HG03139 (cell line): ENCODE measurements at regions not wholly inside any gene's neighbourhood (a gene's known extent, or its start where the extent isn't known, plus 50 kb on each side); places are given as distances from the start of the nearest gene placed in this dataset.
"Not testable (repeated sequence)": the region's sequence is repeated elsewhere in the genome, so short reads cannot be mapped to it uniquely, and the experiment has no call there.

Experiments used
- ATAC-seq: cut with Tn5 transposase; IDR thresholded peaks from one replicate; pipeline ENCODE4 v1.9.1; 2021; ENCODE audit not compliant: unreplicated experiment

DNA sequence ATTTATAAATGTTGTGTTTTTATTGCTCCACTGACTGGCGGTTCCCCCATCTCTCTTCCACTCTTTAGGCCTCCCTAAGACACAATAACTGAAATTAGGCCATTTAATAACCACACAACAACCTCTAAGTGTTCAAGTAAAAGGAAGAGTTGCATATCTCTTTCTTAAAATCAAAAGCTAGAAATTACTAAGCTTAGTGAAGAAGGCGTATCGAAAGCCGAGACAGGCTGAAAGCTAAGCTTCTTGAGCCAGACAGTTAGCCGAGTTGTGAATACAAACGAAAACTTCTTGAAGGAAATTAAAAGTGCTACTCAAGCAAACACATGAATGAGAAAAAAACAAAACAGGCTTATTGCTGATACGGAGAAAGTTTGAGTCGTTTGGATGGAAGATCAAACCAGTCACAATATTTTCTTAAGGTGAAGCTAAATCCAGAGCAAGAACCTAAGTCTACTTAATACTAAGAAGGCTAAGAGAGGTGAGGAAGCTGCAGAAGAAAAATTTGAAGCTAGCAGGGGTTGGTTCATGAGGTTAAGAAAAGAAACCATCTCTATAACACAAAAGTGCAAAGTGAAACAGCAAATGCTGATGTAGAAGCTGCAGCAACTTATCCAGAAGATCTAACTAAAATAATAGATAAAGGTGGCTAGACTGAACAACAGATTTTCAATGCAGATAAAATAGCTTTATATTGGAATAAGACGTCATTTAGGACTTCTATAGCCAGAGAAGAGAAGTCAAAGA lies 194.0 kb upstream of the TTC29 start:
- no peak for ATAC-seq

DNA sequence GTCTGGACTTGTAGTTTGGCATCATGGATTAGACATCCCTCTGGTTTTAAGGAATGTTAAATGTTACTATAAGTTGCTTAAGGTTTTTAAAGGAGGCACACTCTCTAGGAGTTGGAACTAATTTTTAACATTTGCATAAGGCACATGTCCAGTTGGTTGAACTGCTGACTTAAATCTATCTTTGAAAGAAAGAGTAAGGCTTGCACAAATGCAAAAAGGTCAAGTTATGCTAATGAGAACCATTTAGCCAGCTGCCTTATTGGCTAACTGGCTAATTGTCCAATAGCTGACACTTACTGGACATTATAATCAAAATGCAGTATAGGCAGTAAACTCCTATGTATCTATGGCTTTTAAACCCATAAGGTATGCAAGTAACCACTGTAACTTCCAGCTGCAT lies 206.1 kb upstream of the TTC29 start:
- ATAC-seq = no peak

DNA sequence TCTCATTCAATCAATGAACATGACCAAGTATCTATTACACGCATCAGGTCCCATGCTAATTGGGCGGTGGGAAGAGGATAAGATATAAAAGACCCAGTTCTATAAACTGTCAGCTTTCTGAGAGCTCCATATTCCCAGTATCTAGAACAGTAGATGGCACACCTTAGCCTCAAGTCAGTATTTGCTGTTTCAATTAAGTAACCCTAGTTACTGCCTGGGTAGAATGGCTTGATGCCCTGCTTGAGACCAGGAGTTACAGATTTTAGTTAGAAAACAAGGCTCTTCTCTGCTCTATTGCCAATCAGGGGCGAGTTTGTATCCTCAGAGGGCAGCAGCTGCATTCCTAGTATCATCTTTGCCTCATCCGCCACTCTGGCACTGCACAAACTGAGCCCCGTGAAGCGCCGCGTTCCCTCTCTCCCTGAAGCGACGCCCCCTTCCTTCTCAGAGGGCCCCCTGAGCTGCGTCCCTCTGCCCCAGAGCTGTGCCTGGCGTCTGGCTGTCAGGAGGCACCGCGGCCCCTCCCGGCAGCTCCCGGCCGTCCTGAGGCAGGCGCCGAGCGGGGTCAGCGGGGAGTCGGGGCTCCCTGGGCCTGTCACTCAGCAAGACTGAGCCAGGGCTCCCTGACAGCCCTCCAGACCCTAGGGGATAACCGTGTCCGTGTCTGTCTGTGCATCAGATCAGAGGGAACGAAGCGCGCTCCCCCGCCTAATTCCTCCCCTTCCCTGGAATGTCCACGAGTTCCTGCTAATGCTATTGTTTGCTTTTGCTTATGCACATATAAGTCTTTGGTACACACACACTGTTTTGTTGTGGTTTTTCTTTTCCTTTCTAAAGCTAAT lies 212.4 kb upstream of the TTC29 start:
- no peak for ATAC-seq

DNA sequence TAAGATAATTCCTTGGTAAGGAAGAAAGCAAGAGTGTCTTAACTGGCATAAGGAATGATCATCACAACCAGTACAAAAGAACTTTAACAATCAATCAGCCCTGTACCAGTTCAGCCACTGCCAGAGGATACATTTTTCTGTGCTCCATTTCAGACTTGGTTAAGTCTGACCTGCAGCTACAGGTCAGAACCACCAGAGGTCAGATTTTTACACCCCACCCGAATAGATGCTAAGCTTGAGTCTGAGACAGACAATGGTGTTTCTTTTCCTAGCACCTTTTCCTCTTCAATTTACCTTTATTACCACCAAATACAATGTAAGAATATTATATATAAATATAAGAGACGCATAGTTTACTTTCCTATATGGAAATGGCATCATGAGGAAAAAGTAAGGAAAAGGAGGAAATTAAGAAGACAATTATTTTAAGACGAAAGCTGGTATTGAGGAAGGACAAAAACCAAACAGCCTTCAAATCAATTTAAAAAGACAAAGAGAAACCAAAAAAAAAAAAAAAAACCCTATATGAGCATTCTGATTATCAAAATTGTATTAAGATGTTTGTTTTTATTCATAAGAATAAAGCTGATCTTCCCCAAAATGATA lies 215.3 kb upstream of the TTC29 start:
- ATAC-seq = peak; percentile 88

DNA sequence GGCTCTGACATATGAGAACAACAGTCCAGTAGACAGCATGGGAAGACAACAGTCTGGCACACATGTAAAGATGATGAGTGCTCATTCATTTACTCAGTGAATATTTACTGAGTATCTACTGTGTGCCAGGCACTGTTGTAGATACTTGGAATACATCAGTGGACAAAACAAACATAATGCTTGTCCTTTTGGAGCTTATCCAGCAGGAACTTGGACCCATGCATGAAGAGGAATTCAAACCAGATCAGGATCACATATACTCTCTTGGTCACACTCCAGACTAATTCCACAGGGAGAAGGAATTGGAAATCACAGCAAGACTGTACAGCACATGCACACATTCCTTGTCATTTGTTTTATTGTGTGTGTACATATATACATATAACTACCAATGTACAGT lies 217.6 kb upstream of the TTC29 start:
- no peak for ATAC-seq

DNA sequence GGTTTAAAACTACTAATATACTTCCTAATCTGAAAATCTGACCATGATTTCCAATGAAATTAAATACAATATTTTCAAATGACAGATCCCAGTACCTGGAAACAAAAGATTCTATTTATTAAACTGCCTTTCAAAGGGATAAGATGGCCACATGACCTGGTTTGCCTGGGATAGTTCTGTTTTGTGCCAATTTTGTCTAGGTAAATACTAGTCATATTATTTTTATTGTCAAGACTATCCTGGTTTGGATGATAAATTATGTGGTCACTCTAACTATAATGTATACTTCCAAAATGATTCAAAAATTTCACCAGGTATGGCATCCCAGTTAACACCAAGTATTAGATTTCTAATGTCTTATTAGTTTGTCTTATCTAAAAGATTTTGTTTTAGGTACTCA lies 222.5 kb upstream of the TTC29 start:
- ATAC-seq = not testable (repeated sequence)

DNA sequence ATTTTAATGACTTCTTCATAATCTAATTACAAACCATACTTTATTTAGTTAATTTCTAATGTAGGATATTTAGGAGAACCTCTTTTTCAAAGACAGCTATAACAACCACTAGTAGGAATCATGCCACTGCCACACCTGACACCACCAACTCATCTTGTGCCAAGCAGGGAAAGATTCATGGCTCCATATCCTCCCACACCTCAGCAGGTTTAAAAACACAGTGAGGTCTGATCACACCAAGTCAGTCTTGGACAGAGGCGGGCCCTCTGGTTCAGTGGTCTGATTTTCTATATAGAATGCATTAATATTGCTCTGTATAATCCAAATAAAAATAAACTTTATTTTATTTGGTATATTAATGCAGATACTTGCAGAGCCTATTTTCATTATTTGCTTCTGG lies 227.7 kb upstream of the TTC29 start:
- no peak for ATAC-seq

DNA sequence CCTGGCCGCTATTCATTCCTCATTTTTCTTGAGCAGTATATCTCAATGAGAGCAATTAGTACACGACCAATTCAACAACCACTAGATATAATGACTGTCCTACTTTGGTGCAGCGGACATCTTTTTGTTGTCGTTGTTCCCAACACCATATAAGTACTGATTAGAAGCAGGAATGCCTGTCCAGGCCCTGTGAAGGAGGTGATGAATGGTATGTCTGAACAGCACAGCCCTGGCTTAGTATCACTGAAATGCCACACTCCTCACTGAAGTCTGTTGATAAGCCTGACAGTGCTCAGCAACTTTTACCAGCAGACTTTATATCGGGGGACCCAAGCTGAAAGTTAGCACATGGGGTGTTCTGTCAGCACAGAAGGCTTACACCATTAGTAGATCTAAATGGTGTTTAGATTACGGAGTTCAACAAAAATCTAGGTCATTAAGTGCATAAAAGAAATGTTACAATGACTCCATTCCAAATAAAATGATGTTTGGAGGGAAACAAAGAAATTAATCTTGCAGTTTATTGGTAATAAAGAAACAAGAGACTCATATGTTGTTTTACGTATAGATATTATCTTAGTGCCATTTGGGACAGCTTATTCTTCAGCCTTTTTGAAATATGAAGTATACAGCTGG lies 228.3 kb upstream of the TTC29 start:
- no peak for ATAC-seq

DNA sequence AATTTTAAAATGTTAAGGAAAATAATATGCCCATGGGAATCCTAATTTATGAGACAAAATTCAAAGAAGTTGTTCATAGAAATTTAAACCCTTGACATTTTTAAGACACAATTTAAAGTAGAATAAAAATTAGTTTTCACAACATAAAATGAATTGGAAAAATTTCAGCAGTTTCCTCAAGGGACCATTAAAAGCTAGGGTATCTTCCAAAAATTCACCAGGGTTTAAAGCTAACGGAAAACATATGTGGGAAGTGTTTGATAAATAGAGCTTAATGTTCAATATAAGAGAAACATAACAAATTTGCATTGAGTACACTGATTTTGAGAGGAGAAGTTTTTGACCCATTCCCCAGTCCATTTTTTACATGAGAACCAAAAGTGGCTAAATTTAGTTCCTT lies 228.9 kb upstream of the TTC29 start:
- no peak for ATAC-seq

DNA sequence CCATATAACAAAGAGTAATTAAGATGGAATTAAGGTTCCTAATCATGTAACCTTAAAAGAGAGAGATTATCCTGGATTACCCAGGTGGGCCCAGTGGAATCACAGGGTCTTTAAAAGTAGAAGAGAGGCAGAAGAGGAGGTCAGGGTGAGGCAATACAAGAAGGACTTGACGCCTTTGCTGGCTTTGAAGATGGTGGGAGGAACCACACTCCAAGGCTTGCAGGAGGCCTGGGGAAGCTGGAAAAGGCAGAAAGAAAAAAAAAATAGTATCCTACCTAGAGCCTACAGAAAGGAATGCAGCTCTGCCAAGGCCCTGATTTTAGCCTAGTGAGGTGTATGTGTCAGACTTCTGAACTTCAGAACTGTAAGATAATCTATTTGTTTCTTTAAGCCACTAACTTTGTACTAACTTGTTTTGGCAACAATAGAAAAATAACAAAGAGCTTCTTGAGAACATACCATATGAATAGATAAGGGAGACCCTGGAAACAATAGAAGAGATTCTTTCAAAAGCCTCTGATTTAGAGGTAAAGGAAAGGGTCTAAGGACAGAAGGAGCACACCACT lies 229.9 kb upstream of the TTC29 start:
- ATAC-seq = no peak

DNA sequence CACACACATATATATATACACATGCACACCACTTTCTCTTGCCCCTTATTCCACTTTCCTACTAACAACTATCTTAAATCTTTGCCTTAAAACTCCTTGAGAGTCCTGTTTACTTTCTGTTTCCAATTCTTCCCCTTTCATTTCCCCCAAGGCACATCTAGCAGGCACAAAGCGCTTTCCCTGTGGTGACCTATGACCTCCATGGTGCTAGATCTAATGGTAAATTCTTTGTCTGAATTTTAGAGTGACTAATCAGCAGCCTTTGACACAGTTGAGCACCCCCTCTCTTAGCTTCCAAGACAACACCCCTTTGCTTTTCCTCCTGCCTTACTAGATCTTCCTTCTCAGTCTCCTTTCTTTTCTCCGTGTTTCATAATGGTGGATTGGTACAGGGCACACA lies 236.4 kb upstream of the TTC29 start:
- no peak for ATAC-seq

DNA sequence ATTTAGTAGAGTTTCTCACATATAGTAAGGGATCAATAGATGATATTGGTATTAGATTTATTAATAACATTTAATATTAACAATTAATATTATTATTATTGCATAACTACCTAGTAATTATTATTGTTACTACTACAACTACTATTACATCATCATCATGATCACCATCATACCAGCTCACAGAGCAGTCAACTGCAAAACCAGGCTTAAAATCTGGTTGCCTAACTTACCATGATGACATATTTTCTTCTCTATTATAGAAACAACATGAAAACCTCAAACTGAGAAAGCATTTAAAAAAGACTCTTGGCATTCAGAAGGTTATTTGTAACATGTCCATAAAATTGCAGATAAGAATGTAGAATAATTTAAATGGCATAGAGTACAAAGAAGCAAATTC lies 247.0 kb upstream of the TTC29 start:
- no peak for ATAC-seq

DNA sequence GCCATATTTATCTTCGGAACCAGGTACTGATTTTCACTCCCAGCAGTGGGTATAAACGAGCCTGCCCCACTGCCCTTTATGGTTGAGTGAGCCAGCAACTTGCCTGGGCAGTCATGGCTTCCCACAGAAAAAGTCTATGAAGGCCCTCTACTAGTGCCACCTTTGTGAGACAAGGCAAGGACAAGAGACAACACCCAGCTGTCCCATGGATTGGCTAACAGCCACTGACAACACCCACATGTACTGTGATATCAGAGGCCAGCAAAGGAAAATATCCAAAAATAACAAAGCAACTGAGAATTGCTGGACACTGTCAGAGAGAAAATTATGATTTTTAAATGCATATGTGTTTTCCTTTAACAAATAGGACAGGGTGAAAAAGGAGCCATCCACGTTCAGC lies 248.4 kb upstream of the TTC29 start:
- no peak for ATAC-seq

DNA sequence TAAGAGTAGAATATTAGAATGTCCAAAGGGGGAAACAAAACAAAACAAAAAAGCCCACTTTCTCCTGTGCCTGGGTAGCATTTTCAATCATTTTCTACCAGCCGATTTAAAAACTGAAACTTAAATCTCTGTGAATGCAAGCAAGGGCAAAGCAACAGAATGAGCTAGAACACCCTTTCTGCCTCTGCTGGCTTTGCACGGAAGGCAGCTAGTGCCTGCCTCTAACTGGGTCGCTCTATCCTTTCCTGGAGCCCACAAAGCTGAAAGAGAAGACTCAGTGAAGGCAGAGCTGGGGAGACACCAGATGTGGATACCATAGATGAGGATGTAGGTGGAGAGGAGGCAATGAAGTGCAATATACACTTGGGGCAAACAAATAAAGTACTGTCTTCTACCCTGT lies 248.9 kb upstream of the TTC29 start:
- no peak for ATAC-seq

DNA sequence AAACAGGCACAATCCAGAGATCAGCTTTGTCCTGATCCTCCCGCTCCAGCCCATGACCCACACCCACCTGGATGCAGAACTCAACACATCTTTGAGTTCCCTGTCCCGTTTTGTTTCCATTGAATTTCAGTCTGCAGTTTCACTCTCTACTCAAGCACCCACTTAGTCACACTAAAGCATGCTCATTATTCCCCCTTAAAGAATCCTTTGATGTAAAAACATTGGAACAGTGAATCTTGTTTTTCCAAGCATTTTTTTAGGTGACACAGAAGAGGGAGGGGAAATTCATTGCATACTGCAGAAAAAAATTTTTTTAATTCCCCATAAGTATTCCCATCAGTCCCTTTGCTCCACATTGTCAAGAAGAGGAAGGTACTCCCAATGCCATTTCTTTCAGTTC lies 249.7 kb upstream of the TTC29 start:
- no peak for ATAC-seq

DNA sequence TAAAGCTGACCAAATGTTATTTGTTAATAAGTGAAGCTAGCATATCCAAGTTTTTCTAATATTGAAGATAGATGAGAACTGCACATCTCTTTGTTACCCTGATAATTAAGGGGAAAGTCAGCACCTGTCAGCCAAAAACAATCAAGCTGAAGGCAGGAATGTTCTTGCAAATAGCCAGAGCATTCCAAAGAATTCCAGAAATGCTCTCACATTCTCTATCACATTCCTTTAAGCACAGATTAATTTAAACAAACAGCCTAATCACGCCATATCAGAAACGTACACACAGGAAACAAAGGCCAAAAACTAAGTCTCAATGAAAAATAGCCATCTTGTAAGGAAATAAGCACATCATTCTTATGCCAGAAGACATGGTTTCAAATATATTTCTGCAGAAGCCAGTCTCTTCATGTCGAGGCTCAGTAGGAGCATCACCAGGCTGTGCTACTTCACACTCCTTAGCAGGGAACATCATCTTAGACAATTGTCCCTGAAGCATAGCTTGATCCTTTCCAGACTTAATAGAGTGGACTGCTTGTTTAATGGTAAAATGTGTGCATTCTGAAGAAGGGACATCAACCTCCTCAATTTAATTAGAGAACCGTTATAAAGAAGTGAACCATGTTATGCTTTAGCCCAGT lies 252.9 kb upstream of the TTC29 start:
- no peak for ATAC-seq

DNA sequence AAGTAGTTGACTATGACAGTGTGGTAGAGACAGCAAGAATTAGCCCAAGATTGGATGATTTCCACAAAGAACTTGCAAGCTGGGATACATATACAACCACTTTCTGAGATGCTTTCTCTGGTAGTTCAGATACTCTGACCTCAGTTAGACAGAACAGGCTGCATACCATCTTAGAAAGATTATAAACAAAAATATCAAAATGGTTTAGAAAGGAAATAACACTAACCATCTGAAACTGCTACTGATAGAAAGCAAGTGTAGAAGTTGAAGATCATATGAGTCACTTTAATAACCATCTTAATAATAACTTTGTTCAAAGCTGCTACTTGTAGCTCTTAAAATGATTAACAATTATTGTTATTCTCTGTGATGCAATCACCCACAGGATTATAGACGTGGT lies 255.4 kb upstream of the TTC29 start:
- no peak for ATAC-seq

DNA sequence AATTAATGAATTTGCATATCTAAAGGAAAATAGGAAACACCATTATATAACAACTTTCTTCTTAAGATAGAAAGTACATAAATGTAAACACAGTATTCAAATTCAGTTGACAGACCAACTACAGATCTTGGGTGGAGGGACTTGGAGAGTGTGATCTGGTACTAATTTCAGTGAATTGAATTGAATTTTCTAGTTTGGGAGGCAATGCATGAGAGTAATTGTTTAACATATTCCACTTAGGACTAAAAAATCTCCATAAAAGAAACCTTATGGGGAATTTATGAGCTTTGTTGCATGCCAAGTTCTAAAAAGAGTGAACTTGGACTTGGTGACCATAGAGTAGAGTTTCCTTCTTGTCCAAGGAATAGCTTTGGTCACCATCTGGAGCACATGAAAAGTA lies 261.1 kb upstream of the TTC29 start:
- ATAC-seq = no peak

DNA sequence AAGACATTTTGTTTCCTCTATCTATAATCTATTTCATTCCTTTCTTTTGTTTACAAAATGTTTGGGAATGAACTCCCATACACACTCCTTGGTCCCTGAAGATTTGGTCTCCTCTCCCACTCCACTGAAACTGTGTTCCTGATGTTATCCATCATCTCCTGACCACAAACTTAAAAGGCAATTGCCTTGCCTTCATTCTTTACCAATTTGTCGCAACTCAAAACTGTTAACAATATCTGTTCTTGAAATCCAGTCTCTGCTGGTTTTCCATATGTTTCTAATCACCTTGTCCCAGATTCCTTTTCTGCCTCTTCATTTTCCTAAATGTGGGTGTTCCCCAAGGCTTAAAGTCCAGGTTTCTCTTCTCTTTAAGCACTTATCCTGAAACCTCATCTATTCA lies 262.2 kb upstream of the TTC29 start:
- no peak for ATAC-seq

DNA sequence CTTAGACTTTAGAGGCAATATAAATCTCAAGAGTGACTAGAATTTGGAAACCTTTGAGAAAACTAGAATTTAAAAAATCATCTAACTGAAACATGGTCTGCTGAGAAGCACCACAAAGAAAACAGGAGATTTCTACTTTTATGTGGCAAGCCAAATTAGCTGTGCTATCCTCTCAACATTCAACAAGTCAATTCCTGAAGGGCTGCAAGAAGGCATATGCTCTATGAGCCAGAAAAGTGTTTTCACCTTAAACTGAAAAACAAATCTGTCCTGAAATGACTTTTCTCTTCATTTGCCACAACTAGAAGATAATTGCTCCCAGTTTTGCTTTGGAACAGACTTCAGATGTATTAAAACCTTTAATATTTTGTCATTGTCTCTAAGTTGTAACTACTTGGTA lies 263.2 kb upstream of the EDNRA start:
- ATAC-seq = no peak

DNA sequence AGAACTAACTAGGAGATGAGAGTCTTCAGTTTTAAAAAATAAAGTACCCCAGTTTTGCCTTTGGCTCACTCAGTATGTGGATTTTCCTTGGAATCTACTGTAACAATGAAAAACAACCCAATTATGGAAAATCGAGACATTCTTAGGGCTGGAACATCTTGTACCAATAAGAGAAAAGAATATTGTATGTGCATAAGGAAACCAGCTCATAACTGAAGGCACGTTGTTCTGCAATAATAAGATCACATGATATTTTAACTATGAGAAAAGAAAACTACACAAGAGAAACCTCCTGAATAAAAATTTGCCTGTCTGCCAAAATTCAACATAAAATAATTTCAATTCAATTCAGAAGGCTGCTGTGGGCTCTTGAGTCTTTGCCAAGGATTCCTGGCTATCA lies 261.8 kb upstream of the EDNRA start:
- no peak for ATAC-seq
